ENCODE measurements at regions not wholly inside any gene's neighbourhood (a gene's known extent, or its start where the extent isn't known, plus 50 kb on each side); places are given as distances from the start of the nearest gene placed in this dataset.

DNA sequence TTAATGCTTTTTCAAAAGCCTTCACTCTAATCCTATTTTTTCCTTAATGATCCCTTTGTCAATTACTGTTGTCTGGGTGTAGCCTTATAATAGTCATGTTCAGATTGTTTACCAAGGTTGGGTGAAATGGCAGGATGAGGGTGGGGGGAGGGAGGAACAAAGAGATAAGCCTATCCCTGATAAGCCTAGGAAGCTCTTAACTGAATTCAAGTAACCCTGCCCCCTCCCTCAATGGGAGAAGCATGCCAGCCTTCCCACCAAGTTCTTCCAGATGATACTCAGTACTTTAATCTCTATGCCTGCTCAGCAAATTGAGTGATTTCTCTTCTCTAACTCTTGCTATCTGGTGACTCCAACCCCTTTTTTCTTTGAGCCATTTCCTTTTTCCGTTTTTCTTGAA, 180.3 kb upstream of the ETAA1 start:
- no peak overlapping the region for H3K27ac ChIP-seq (ENCODE audit: low read depth, low read length)
- no peaks in the 10 kb centered on the region for H3K4me1 ChIP-seq (ENCODE audit: control insufficient read depth, insufficient read depth, low read length, unreplicated experiment)
- H3K36me3 ChIP-seq (ENCODE audit: insufficient read depth, low read length), result no peaks in the 10 kb centered on the region
- H3K4me3 ChIP-seq (ENCODE audit: low read depth, low read length), result no peak overlapping the region
- no peaks in the 10 kb centered on the region for H3K27me3 ChIP-seq (ENCODE audit: insufficient read depth, low read length)
- H2AFZ ChIP-seq (ENCODE audit: low read length, unreplicated experiment), result no peak overlapping the region
- H3K79me2 ChIP-seq (ENCODE audit: control insufficient read depth, insufficient read depth, low read length, unreplicated experiment), result no peaks in the 10 kb centered on the region

DNA sequence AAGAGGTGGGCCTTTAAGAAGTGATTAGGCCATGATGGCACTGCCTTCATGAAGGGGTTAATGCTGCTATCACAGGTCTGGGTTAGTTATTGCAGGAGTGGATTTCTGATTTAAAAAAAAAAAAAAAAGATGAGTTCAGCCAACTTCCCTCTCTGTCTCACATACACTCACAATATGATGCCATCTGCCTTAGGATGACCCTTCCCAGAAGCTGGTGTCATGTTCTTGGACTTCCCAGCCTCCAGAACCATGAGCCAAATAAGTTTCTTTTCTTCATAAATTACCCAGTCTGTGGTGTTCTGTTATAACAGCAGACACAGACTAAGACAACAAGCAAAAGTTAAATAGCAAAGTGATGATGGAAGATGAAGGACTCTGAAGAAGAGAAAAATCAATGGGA, 179.7 kb upstream of the ETAA1 start:
- H3K27me3 ChIP-seq (ENCODE audit: insufficient read depth, low read length), result no peaks in the 10 kb centered on the region
- H3K79me2 ChIP-seq (ENCODE audit: control insufficient read depth, insufficient read depth, low read length, unreplicated experiment), result no peaks in the 10 kb centered on the region
- no peak overlapping the region for H3K27ac ChIP-seq (ENCODE audit: low read depth, low read length)
- H2AFZ ChIP-seq (ENCODE audit: low read length, unreplicated experiment), result no peak overlapping the region
- H3K4me1 ChIP-seq (ENCODE audit: control insufficient read depth, insufficient read depth, low read length, unreplicated experiment), result no peaks in the 10 kb centered on the region
- no peaks in the 10 kb centered on the region for H3K36me3 ChIP-seq (ENCODE audit: insufficient read depth, low read length)
- H3K4me3 ChIP-seq (ENCODE audit: low read depth, low read length), result no peak overlapping the region

DNA sequence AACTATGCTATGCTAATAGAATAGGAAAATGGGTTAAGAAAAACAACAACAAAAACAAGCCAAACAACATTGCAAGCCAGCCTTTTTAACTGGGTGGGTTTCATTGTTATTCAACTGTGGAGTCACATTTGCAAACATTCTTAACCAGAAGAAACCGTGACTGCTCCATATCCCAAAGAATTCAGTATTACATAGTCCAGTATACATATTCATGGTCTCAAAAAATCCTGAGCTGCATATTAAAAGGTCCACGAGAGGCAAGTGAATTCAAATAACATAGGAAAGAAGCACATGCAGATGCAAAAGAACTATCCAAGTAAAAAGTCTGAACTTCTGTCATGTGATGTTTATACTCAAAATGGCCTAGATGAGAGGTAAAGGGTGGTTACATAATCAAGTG, 179.1 kb upstream of the ETAA1 start:
- no peaks in the 10 kb centered on the region for H3K36me3 ChIP-seq (ENCODE audit: insufficient read depth, low read length)
- no peaks in the 10 kb centered on the region for H3K4me1 ChIP-seq (ENCODE audit: control insufficient read depth, insufficient read depth, low read length, unreplicated experiment)
- no peak overlapping the region for H3K27ac ChIP-seq (ENCODE audit: low read depth, low read length)
- H3K4me3 ChIP-seq (ENCODE audit: low read depth, low read length), result no peak overlapping the region
- H3K27me3 ChIP-seq (ENCODE audit: insufficient read depth, low read length), result no peaks in the 10 kb centered on the region
- no peaks in the 10 kb centered on the region for H3K79me2 ChIP-seq (ENCODE audit: control insufficient read depth, insufficient read depth, low read length, unreplicated experiment)
- H2AFZ ChIP-seq (ENCODE audit: low read length, unreplicated experiment), result no peak overlapping the region

DNA sequence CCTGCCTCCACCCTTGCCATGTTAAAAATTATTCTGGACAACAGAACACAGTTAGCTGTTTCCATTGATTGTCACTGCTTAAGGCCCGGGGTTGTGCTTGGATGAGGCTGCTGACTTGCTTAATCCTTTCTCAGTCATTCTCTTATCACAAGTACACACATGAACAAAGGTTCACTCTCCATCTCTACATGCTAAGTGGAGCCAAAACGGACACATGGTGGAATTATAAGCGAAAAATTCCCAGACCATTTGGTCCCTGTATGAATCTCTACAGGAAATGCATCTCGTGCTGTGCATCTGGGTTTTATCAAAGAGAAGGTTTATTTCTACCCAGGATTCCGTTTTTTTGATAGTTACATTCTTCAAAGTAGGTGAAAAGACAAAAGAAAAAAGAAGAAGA, 177.5 kb upstream of the ETAA1 start:
- no peak overlapping the region for H3K4me3 ChIP-seq (ENCODE audit: low read depth, low read length)
- no peak overlapping the region for H3K27ac ChIP-seq (ENCODE audit: low read depth, low read length)
- H3K36me3 ChIP-seq (ENCODE audit: insufficient read depth, low read length), result no peaks in the 10 kb centered on the region
- H2AFZ ChIP-seq (ENCODE audit: low read length, unreplicated experiment), result no peak overlapping the region
- no peaks in the 10 kb centered on the region for H3K79me2 ChIP-seq (ENCODE audit: control insufficient read depth, insufficient read depth, low read length, unreplicated experiment)
- no peaks in the 10 kb centered on the region for H3K27me3 ChIP-seq (ENCODE audit: insufficient read depth, low read length)
- H3K4me1 ChIP-seq (ENCODE audit: control insufficient read depth, insufficient read depth, low read length, unreplicated experiment), result no peaks in the 10 kb centered on the region

DNA sequence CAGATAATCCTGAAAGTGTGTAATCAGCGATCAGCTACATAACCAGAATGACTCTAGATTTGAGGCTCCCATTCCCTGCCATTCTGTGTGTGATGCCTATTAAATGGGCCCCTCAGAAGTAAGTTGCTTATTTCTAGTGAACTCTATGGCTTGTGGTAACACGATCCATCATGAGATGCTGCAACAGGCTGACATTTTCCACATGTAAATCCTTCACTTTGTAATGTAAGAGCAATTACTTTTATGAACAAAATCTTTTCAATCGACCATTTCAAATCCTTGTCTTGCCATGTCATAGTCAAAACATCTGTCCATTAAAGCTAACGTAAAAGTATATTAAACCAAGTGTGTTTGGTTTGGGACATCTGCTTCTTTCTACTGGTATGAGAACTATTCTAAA, 175.9 kb upstream of the ETAA1 start:
- Histone ChIP-seq H3K27me3 (ENCODE audit: insufficient read depth, low read length) (no peaks in the 10 kb centered on the region), H2AFZ (ENCODE audit: low read length, unreplicated experiment) (no peak overlapping the region), H3K4me3 (ENCODE audit: low read depth, low read length) (no peak overlapping the region), H3K4me1 (ENCODE audit: control insufficient read depth, insufficient read depth, low read length, unreplicated experiment) (no peaks in the 10 kb centered on the region), H3K36me3 (ENCODE audit: insufficient read depth, low read length) (no peaks in the 10 kb centered on the region), H3K79me2 (ENCODE audit: control insufficient read depth, insufficient read depth, low read length, unreplicated experiment) (no peaks in the 10 kb centered on the region), H3K27ac (ENCODE audit: low read depth, low read length) (no peak overlapping the region)

DNA sequence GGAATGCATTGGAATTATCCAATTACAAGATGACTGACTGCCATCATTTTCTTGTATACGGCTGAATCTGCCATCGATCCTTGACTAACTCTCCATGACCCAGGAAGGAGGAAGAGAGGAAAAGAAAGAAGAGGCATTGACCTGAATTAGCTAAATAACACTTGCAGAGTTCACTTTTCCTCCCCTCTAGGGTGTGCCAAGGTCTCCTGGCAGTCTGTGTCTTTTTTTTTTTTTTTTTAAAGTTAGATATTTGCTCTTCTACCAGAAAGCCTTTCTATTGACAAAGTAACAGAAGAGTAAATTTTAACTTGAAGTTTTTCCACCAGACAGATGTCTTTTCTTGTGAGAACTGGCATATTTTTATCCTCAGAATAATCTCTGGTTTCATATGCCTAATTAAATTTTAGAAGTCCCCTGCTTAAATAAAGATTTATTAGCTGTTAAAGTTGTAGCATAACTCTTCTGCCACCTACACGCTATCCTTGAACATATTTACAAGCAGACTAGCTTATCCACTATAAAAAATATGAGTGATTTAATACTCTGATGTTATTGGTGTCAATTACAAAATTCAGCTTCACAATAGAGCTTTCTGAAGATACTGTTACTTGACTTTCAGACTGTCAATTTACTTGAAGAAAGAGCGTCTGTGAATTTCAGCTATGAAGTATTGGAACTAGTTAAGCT, 171.7 kb upstream of the ETAA1 start:
- no peaks in the 10 kb centered on the region for H3K79me2 ChIP-seq (ENCODE audit: control insufficient read depth, insufficient read depth, low read length, unreplicated experiment)
- no peaks in the 10 kb centered on the region for H3K27me3 ChIP-seq (ENCODE audit: insufficient read depth, low read length)
- H2AFZ ChIP-seq (ENCODE audit: low read length, unreplicated experiment), result no peak overlapping the region
- H3K4me1 ChIP-seq (ENCODE audit: control insufficient read depth, insufficient read depth, low read length, unreplicated experiment), result no peaks in the 10 kb centered on the region
- no peak overlapping the region for H3K4me3 ChIP-seq (ENCODE audit: low read depth, low read length)
- H3K36me3 ChIP-seq (ENCODE audit: insufficient read depth, low read length), result no peaks in the 10 kb centered on the region
- no peak overlapping the region for H3K27ac ChIP-seq (ENCODE audit: low read depth, low read length)

DNA sequence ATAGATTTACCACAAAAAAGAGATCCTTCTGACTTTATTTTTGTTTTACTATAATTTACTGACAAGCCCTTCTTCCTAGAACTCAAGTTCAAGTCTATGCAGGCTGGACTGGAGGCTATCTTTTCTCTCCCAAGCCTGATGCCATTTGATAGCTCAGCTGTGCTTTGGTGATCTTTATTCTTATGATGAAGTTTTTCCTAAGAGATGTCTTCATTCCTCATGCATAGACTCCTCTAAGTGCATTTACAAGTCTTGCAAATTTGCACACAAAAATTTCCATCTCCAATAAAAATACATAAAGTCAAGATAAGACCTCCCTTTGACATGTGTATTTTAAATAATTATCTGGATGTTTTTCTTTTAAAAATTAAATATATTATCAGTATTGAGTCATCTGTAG, 167.4 kb upstream of the ETAA1 start:
- Histone ChIP-seq H3K79me2 (ENCODE audit: control insufficient read depth, insufficient read depth, low read length, unreplicated experiment) (no peaks in the 10 kb centered on the region), H3K27me3 (ENCODE audit: insufficient read depth, low read length) (no peaks in the 10 kb centered on the region), H3K36me3 (ENCODE audit: insufficient read depth, low read length) (no peaks in the 10 kb centered on the region), H3K27ac (ENCODE audit: low read depth, low read length) (no peak overlapping the region), H3K4me1 (ENCODE audit: control insufficient read depth, insufficient read depth, low read length, unreplicated experiment) (no peaks in the 10 kb centered on the region), H3K4me3 (ENCODE audit: low read depth, low read length) (no peak overlapping the region), H2AFZ (ENCODE audit: low read length, unreplicated experiment) (no peak overlapping the region)

DNA sequence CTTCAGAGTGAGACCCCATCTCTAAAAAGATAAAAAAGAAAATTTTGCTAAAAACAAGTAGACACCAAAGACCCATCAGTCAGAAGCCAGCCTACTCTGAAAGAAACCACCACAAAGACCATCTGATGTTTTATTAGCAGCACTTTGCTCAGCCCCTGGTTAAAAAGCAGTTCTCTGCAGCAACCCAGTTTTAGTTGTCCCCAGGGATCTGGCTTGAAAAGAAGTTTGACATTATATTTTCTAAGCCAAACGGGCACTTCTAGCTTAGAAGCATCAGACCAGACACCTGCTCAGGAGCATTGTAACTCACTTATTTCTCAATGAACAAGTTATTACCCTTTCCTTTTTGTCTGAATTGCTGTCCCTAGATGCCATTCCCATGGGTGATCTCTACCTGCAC, 164.2 kb upstream of the ETAA1 start:
- Histone ChIP-seq H3K27ac (ENCODE audit: low read depth, low read length) (no peak overlapping the region), H3K79me2 (ENCODE audit: control insufficient read depth, insufficient read depth, low read length, unreplicated experiment) (no peaks in the 10 kb centered on the region), H3K4me3 (ENCODE audit: low read depth, low read length) (no peak overlapping the region), H3K36me3 (ENCODE audit: insufficient read depth, low read length) (no peaks in the 10 kb centered on the region), H3K27me3 (ENCODE audit: insufficient read depth, low read length) (no peaks in the 10 kb centered on the region), H3K4me1 (ENCODE audit: control insufficient read depth, insufficient read depth, low read length, unreplicated experiment) (no peaks in the 10 kb centered on the region), H2AFZ (ENCODE audit: low read length, unreplicated experiment) (no peak overlapping the region)

DNA sequence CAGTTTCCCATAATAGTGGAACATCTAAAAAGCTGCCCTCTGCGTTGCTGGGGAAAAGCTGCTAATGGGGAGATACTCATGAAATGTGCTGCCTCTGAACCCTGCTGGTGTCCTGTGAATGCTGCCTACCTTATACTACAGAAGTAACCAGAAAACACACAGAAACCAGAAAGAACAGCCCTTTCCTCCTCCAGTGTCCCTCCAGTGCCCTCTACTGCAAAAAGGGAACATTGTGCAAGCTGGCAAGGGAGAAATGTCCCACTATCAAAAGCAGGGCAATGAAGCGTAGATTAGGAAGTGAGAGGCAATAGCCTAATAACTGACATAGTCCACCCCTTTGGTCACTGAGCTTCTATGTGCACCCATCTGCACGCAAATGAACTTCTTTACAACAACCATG, 162.7 kb upstream of the ETAA1 start:
- H3K4me3 ChIP-seq (ENCODE audit: low read depth, low read length), result no peak overlapping the region

DNA sequence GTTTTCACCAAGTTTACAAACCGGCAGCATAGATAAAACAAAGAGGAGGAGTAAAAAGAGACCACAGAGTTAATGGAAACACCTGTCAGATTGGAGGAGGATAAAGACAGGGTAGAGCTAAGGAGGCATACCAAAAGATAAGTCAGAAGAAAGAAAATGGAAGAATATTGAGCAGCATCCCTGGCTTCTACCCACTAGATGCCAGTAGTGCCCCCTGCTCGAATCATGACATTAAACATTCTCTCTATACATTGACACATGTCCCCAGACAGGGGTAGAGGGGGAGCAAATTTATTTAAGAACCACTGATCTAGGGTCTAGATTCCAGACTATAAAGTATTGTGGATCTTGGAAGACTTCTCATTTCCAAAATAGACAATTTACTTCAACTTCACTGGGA, 159.8 kb upstream of the ETAA1 start:
- no peaks in the 10 kb centered on the region for H3K4me1 ChIP-seq (ENCODE audit: control insufficient read depth, insufficient read depth, low read length, unreplicated experiment)
- H3K27ac ChIP-seq (ENCODE audit: low read depth, low read length), result no peak overlapping the region
- no peak overlapping the region for H2AFZ ChIP-seq (ENCODE audit: low read length, unreplicated experiment)
- H3K4me3 ChIP-seq (ENCODE audit: low read depth, low read length), result no peak overlapping the region
- H3K36me3 ChIP-seq (ENCODE audit: insufficient read depth, low read length), result no peaks in the 10 kb centered on the region
- H3K27me3 ChIP-seq (ENCODE audit: insufficient read depth, low read length), result no peaks in the 10 kb centered on the region
- no peaks in the 10 kb centered on the region for H3K79me2 ChIP-seq (ENCODE audit: control insufficient read depth, insufficient read depth, low read length, unreplicated experiment)

More for the DNA sequence above, 162.7 kb upstream of the ETAA1 start:
- H3K4me1 ChIP-seq (ENCODE audit: control insufficient read depth, insufficient read depth, low read length, unreplicated experiment), result no peaks in the 10 kb centered on the region
- H3K27me3 ChIP-seq (ENCODE audit: insufficient read depth, low read length), result no peaks in the 10 kb centered on the region
- H3K79me2 ChIP-seq (ENCODE audit: control insufficient read depth, insufficient read depth, low read length, unreplicated experiment), result no peaks in the 10 kb centered on the region
- H2AFZ ChIP-seq (ENCODE audit: low read length, unreplicated experiment), result no peak overlapping the region
- H3K27ac ChIP-seq (ENCODE audit: low read depth, low read length), result no peak overlapping the region
- no peaks in the 10 kb centered on the region for H3K36me3 ChIP-seq (ENCODE audit: insufficient read depth, low read length)

DNA sequence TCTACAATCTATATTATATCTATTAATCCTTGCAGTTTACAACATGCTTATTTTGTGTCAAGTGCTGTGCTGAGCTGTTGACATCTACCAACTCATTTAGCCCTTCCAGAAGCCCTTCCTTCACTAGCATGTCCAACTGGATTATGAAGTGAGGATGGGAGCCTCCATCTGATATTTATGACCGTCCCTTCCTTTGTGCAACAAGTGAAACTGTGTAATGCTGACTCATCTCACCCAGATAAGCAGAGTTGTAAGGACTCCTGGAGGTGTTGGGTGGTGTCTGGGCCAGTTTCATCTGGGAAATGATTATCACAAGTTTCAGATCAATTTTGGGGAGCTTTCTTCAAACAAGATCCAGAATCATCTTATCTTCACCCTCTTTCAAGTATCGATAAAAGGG, 156.6 kb upstream of the ETAA1 start:
- no peak overlapping the region for H2AFZ ChIP-seq (ENCODE audit: low read length, unreplicated experiment)
- H3K4me1 ChIP-seq (ENCODE audit: control insufficient read depth, insufficient read depth, low read length, unreplicated experiment), result no peaks in the 10 kb centered on the region
- H3K27ac ChIP-seq (ENCODE audit: low read depth, low read length), result no peak overlapping the region
- no peaks in the 10 kb centered on the region for H3K36me3 ChIP-seq (ENCODE audit: insufficient read depth, low read length)
- no peak overlapping the region for H3K4me3 ChIP-seq (ENCODE audit: low read depth, low read length)
- H3K79me2 ChIP-seq (ENCODE audit: control insufficient read depth, insufficient read depth, low read length, unreplicated experiment), result no peaks in the 10 kb centered on the region
- H3K27me3 ChIP-seq (ENCODE audit: insufficient read depth, low read length), result no peaks in the 10 kb centered on the region

All from ACC112 (cell line).